Activated CD4-positive, alpha-beta T cell treated with anti-CD3 and anti-CD28 coated beads for 36 hours (primary cell): ENCODE measurements at regions not wholly inside any gene's neighbourhood (a gene's known extent, or its start where the extent isn't known, plus 50 kb on each side); places are given as distances from the start of the nearest gene placed in this dataset.

Experiments
- ATAC-seq: fragments of 200-7000 bp; cut with Tn5 transposase; one replicate; pipeline ENCODE4 v1.10.0; 2021; ENCODE audit warnings: mild to moderate bottlenecking, moderate library complexity
- CTCF ChIA-PET: fragments of 350-600 bp; sonication (Branson Sonifier 250); formaldehyde crosslinking; loops from one replicate; lab custom pipeline; 2021; ENCODE audit warnings: antibody characterized with exemption; lab: Charles Lee
- POLR2A ChIA-PET: fragments of 350-600 bp; sonication (Branson Sonifier 250); formaldehyde crosslinking; loops from one replicate; lab custom pipeline; 2021; ENCODE audit warnings: antibody characterized with exemption, inconsistent platforms; lab: Charles Lee
- DNase-seq: peaks from one replicate; pipeline ENCODE4 v3.0.0-alpha.2; 2020
- H3K27ac Mint-ChIP-seq: one replicate; pipeline ENCODE4 v1.8.0; 2021; ENCODE audit warnings: mixed read lengths
- H3K27me3 Mint-ChIP-seq: one replicate; pipeline ENCODE4 v1.8.0; 2021; ENCODE audit warnings: mixed read lengths
- H3K36me3 Mint-ChIP-seq: one replicate; pipeline ENCODE4 v1.8.0; 2021; ENCODE audit warnings: low read depth, mixed read lengths
- H3K4me1 Mint-ChIP-seq: one replicate; pipeline ENCODE4 v1.8.0; 2021; ENCODE audit warnings: mixed read lengths
- H3K4me3 Mint-ChIP-seq: one replicate; pipeline ENCODE4 v1.8.0; 2021; ENCODE audit warnings: mild to moderate bottlenecking, moderate library complexity, mixed read lengths
- H3K9me3 Mint-ChIP-seq: one replicate; pipeline ENCODE4 v1.8.0; 2021; ENCODE audit warnings: low read depth, mixed read lengths
- intact Hi-C, 2 experiments: fragments of 100-400 bp; cut with DNase I in 1 of 2; cut with micrococcal nuclease in 1 of 2; formaldehyde crosslinking; loops; one replicate each; pipeline versions ENCODE4 v1.14.2 to v1.15.1; 2022 to 2024; cut with DNase I, micrococcal nuclease

GRCh38 chr15:69806287-69806915 is 291.3 kb downstream of the TLE3 start:
- no peak overlapping the region for H3K27ac Mint-ChIP-seq
- DNase-seq (no peak), ATAC-seq (no peak)
- no peaks in the 10 kb centered on the region for H3K27me3 Mint-ChIP-seq
- H3K9me3 Mint-ChIP-seq = no peaks in the 10 kb centered on the region
- intact Hi-C loops = no loop called here
- H3K4me1 Mint-ChIP-seq = peaks cover 7% of the 10 kb centered on the region
- ChIA-PET CTCF (no interaction called here), POLR2A (no interaction called here)
- no peaks in the 10 kb centered on the region for H3K36me3 Mint-ChIP-seq
- H3K4me3 Mint-ChIP-seq = no peak overlapping the region

GRCh38 chr15:69807721-69808120 is 290.0 kb downstream of the TLE3 start:
- ChIA-PET CTCF (no interaction called here), POLR2A (no interaction called here)
- Mint-ChIP-seq H3K9me3 (no peaks in the 10 kb centered on the region), H3K4me1 (peaks cover 7% of the 10 kb centered on the region), H3K4me3 (no peak overlapping the region), H3K27ac (no peak overlapping the region), H3K27me3 (no peaks in the 10 kb centered on the region), H3K36me3 (no peaks in the 10 kb centered on the region)
- DNase-seq (peak; percentile 44), ATAC-seq (peak; percentile 70)
- intact Hi-C loops = no loop called here

GRCh38 chr15:69808756-69809155 is 289.0 kb downstream of the TLE3 start:
- CTCF ChIA-PET = no interaction called here
- intact Hi-C loops = no loop called here

GRCh38 chr15:69809421-69809820 is 288.3 kb downstream of the TLE3 start:
- no peak overlapping the region for H3K27ac Mint-ChIP-seq
- no peaks in the 10 kb centered on the region for H3K9me3 Mint-ChIP-seq
- ChIA-PET CTCF (no interaction called here), POLR2A (no interaction called here)
- H3K4me3 Mint-ChIP-seq = no peak overlapping the region
- no peaks in the 10 kb centered on the region for H3K27me3 Mint-ChIP-seq
- DNase-seq (peak; percentile 28), ATAC-seq (peak; percentile 53)
- intact Hi-C loops = no loop called here
- peaks cover 7% of the 10 kb centered on the region for H3K4me1 Mint-ChIP-seq
- H3K36me3 Mint-ChIP-seq = no peaks in the 10 kb centered on the region

More at GRCh38 chr15:69808756-69809155, 289.0 kb downstream of the TLE3 start:
- H3K27ac Mint-ChIP-seq = no peak overlapping the region
- H3K36me3 Mint-ChIP-seq = no peaks in the 10 kb centered on the region
- H3K4me3 Mint-ChIP-seq = no peak overlapping the region
- DNase-seq = no peak
- H3K4me1 Mint-ChIP-seq = peaks cover 7% of the 10 kb centered on the region
- no peak for ATAC-seq
- POLR2A ChIA-PET = no interaction called here
- H3K27me3 Mint-ChIP-seq = no peaks in the 10 kb centered on the region
- no peaks in the 10 kb centered on the region for H3K9me3 Mint-ChIP-seq

GRCh38 chr15:69810431-69811354 is 287.0 kb downstream of the TLE3 start:
- POLR2A ChIA-PET = no interaction called here

GRCh38 chr15:69812861-69813261 is 284.9 kb downstream of the TLE3 start:
- Mint-ChIP-seq H3K4me3 (no peak overlapping the region), H3K27ac (no peak overlapping the region), H3K27me3 (no peaks in the 10 kb centered on the region), H3K9me3 (no peaks in the 10 kb centered on the region), H3K4me1 (peaks cover 3% of the 10 kb centered on the region), H3K36me3 (no peaks in the 10 kb centered on the region)
- no peak for ATAC-seq
- CTCF ChIA-PET = no interaction called here
- POLR2A ChIA-PET = no interaction called here
- DNase-seq = no peak
- intact Hi-C loops = no loop called here

More at GRCh38 chr15:69810431-69811354, 287.0 kb downstream of the TLE3 start:
- ATAC-seq (no peak), DNase-seq (no peak)
- CTCF ChIA-PET = interaction anchor here (0.6 to 1.1 kb wide), 3 partner anchors 47 to 76 kb away, joined by 3 to 4 read pairs (median 3); no protein-coding TSS in a partner anchor
- Mint-ChIP-seq H3K4me3 (no peak overlapping the region), H3K27me3 (no peaks in the 10 kb centered on the region), H3K9me3 (no peaks in the 10 kb centered on the region), H3K4me1 (peaks cover 7% of the 10 kb centered on the region), H3K27ac (peak overlapping the region; percentile 62), H3K36me3 (no peaks in the 10 kb centered on the region)
- intact Hi-C loops = no loop called here

- POLR2A ChIA-PET = no interaction called here
These were observed 283.8 kb downstream of the TLE3 start for GRCh38 chr15:69813881-69814280.

GRCh38 chr15:69814932-69815331 is 282.8 kb downstream of the TLE3 start:
- Mint-ChIP-seq H3K4me3 (no peak overlapping the region), H3K9me3 (no peaks in the 10 kb centered on the region), H3K4me1 (no peaks in the 10 kb centered on the region), H3K27me3 (no peaks in the 10 kb centered on the region), H3K36me3 (no peaks in the 10 kb centered on the region), H3K27ac (no peak overlapping the region)
- ATAC-seq (no peak), DNase-seq (no peak)
- ChIA-PET CTCF (no interaction called here), POLR2A (no interaction called here)
- intact Hi-C loops = no loop called here

More at GRCh38 chr15:69813881-69814280, 283.8 kb downstream of the TLE3 start:
- H3K4me3 Mint-ChIP-seq = no peak overlapping the region
- H3K36me3 Mint-ChIP-seq = no peaks in the 10 kb centered on the region
- DNase-seq (no peak), ATAC-seq (no peak)
- intact Hi-C loops = no loop called here
- no peaks in the 10 kb centered on the region for H3K27me3 Mint-ChIP-seq
- no peak overlapping the region for H3K27ac Mint-ChIP-seq
- H3K9me3 Mint-ChIP-seq = no peaks in the 10 kb centered on the region
- no peaks in the 10 kb centered on the region for H3K4me1 Mint-ChIP-seq
- CTCF ChIA-PET = interaction anchor here (0.7 kb wide), 1 partner anchor 21 kb away, joined by 3 read pairs; no protein-coding TSS in a partner anchor

GRCh38 chr15:69815793-69816192 is 281.9 kb downstream of the TLE3 start:
- ChIA-PET CTCF (no interaction called here), POLR2A (no interaction called here)
- no peaks in the 10 kb centered on the region for H3K36me3 Mint-ChIP-seq
- H3K27me3 Mint-ChIP-seq = no peaks in the 10 kb centered on the region
- H3K4me1 Mint-ChIP-seq = no peaks in the 10 kb centered on the region
- intact Hi-C loops = no loop called here
- no peak overlapping the region for H3K4me3 Mint-ChIP-seq
- H3K27ac Mint-ChIP-seq = no peak overlapping the region
- DNase-seq = no peak
- ATAC-seq = no peak
- H3K9me3 Mint-ChIP-seq = no peaks in the 10 kb centered on the region

GRCh38 chr15:69816522-69816921 is 281.2 kb downstream of the TLE3 start:
- Mint-ChIP-seq H3K9me3 (no peaks in the 10 kb centered on the region), H3K36me3 (no peaks in the 10 kb centered on the region), H3K27me3 (no peaks in the 10 kb centered on the region), H3K27ac (no peak overlapping the region), H3K4me1 (no peaks in the 10 kb centered on the region), H3K4me3 (no peak overlapping the region)
- intact Hi-C loops = no loop called here
- DNase-seq (no peak), ATAC-seq (no peak)
- ChIA-PET POLR2A (no interaction called here), CTCF (interaction anchor here (1.2 kb wide), 1 partner anchor 13 kb away, joined by 3 read pairs; no protein-coding TSS in a partner anchor)

- no peaks in the 10 kb centered on the region for H3K27me3 Mint-ChIP-seq
- no peaks in the 10 kb centered on the region for H3K36me3 Mint-ChIP-seq
- no peaks in the 10 kb centered on the region for H3K4me1 Mint-ChIP-seq
- ChIA-PET CTCF (interaction anchor here (0.5 to 1.0 kb wide), 3 partner anchors 12 to 229 kb away, joined by 3 to 4 read pairs (median 3); no protein-coding TSS in a partner anchor), POLR2A (no interaction called here)
- no peak overlapping the region for H3K4me3 Mint-ChIP-seq
- intact Hi-C loops = no loop called here
- DNase-seq = no peak
- H3K9me3 Mint-ChIP-seq = no peaks in the 10 kb centered on the region
- no peak for ATAC-seq
- no peak overlapping the region for H3K27ac Mint-ChIP-seq
These were observed 279.2 kb downstream of the TLE3 start for GRCh38 chr15:69818529-69818928.
